ENCODE measurements at regions not wholly inside any gene's neighbourhood (a gene's known extent, or its start where the extent isn't known, plus 50 kb on each side); places are given as distances from the start of the nearest gene placed in this dataset.

DNA sequence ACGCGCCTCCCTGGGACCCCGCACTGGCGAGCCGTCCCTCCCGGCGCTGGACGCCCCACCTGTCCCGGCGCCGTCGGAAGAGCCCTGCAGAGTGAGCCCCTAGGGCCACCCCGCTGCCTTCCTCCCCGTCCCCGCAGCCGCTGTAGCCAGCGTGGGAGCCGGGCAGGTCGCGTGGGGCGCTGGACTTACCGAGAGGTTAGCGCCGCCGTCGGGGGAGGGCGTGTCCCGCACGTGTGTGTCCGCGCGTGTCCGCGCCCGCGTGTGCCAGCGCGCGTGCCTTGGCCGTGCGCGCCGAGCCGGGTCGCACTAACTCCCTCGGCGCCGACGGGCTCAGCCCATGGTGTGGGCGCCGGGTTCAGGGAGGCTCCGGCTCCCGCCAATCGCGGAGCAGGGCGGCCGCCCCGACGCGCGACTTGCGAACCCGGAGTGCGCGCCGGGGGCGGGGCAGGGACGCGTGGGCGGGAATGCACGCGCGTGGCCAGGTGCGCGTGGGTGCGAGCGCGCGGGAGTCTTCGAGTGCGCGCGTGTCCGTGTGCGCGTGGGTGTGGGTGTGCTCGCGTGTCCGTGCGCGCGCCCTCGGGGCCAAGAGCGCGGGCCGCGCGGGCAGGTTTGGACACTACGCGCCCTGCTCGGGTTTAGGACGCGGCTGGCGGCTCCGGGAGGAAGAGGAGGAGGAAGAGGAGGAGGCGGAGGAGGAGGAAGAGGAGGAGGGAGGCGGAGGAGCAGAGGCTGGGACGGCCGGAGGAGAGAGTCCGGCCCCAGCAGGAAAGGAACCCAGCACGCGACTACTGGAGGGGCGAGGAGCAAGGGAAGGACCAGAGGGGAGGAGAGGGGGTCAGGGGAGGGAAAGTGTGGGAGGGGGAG is 145.2 kb upstream of the ETS2 start:
- no peaks in the 10 kb centered on the region for H3K79me2 ChIP-seq (ENCODE audit: control insufficient read depth, insufficient read depth, low read length)
- peak in 1 of 2 donors; percentile 11 for DNase-seq (ENCODE audit: low read depth in 2 of 2)
- peak overlapping the region; percentile 17 to 38 (median 34) for H3K4me3 ChIP-seq (replicated peaks in 1 of 4; ENCODE audit: control extremely low read depth in 1 of 4, insufficient read depth in 1 of 4, low read depth in 3 of 4, low read length in 4 of 4)
- H3K4me2 ChIP-seq (ENCODE audit: extremely low read depth, insufficient read depth, low read length): peak overlapping the region; percentile 64
- H3K9ac ChIP-seq (ENCODE audit: insufficient read depth, low read length): no peak overlapping the region
- no peaks in the 10 kb centered on the region for H3K36me3 ChIP-seq (ENCODE audit: control insufficient read depth, insufficient read depth, low read length)
- H2AFZ ChIP-seq (ENCODE audit: low read length): no peak overlapping the region
- TF ChIP-seq, protein P1, sequence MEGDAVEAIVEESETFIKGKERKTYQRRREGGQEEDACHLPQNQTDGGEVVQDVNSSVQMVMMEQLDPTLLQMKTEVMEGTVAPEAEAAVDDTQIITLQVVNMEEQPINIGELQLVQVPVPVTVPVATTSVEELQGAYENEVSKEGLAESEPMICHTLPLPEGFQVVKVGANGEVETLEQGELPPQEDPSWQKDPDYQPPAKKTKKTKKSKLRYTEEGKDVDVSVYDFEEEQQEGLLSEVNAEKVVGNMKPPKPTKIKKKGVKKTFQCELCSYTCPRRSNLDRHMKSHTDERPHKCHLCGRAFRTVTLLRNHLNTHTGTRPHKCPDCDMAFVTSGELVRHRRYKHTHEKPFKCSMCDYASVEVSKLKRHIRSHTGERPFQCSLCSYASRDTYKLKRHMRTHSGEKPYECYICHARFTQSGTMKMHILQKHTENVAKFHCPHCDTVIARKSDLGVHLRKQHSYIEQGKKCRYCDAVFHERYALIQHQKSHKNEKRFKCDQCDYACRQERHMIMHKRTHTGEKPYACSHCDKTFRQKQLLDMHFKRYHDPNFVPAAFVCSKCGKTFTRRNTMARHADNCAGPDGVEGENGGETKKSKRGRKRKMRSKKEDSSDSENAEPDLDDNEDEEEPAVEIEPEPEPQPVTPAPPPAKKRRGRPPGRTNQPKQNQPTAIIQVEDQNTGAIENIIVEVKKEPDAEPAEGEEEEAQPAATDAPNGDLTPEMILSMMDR (conservative IDR thresholded peaks at IDR 0.05 in 1 of 2, IDR thresholded peaks at IDR 0.05 in 1 of 2; ENCODE audit: low read depth in 1 of 2, low read length in 2 of 2): no peak
- peak; percentile 74 for TF ChIP-seq EZH2 (IDR thresholded peaks at IDR 0.05; ENCODE audit: low read length, missing control alignments)
- no peaks in the 10 kb centered on the region for H4K20me1 ChIP-seq (ENCODE audit: control insufficient read depth, extremely low read depth, insufficient read depth, low read length)
- H3K9me3 ChIP-seq (ENCODE audit: control insufficient read depth, insufficient read depth, low read depth, low read length): no peaks in the 10 kb centered on the region
- peaks cover 5% of the 10 kb centered on the region for H3K4me1 ChIP-seq (ENCODE audit: control insufficient read depth, extremely low read depth, insufficient read depth, low read length)
- peaks cover 73% of the 10 kb centered on the region for H3K27me3 ChIP-seq (ENCODE audit: control insufficient read depth, insufficient read depth, low read length)
- H3K27ac ChIP-seq (ENCODE audit: insufficient read depth, low read length): no peak overlapping the region

DNA sequence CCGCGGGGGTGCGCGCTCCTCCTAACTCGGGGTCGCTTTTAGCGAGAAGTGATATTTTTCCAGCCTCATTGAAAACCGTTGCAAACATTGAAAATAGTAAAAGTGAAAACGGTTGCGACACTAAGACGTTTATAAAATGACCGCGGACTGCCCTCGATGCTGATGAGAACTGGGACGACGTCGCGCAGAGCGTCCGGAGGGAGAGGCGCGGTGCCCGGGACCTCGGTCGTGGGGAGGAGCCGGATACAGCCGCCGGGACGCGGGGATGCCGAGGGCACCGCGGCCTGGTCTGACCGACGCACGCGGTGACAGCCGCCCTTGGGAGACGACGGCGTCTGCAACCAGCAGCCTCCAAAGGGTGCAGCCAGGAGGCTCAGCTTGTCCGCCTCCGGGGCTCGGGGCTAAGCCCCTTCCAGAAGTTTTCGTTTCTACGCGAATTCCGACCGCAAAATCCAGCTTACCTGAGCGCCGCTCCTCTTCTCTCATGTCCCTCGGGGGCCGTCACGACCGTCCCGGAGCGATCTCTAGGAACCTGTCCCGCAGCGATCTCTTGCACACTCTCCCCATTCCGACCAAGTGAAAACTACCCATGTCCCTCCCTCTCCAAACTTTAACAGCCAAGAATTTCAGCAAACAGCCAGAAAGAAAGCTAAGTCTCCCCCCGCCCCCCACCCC is 144.4 kb upstream of the ETS2 start:
- peaks cover 72% of the 10 kb centered on the region for H3K27me3 ChIP-seq (ENCODE audit: control insufficient read depth, insufficient read depth, low read length)
- no peak overlapping the region for H2AFZ ChIP-seq (ENCODE audit: low read length)
- peaks cover 5% of the 10 kb centered on the region for H3K4me1 ChIP-seq (ENCODE audit: control insufficient read depth, extremely low read depth, insufficient read depth, low read length)
- no peak overlapping the region for H3K27ac ChIP-seq (ENCODE audit: insufficient read depth, low read length)
- peak; percentile 13 to 24 for DNase-seq (ENCODE audit: low read depth in 2 of 2)
- no peaks in the 10 kb centered on the region for H3K36me3 ChIP-seq (ENCODE audit: control insufficient read depth, insufficient read depth, low read length)
- H3K79me2 ChIP-seq (ENCODE audit: control insufficient read depth, insufficient read depth, low read length): no peaks in the 10 kb centered on the region
- H4K20me1 ChIP-seq (ENCODE audit: control insufficient read depth, extremely low read depth, insufficient read depth, low read length): no peaks in the 10 kb centered on the region
- H3K4me2 ChIP-seq (ENCODE audit: extremely low read depth, insufficient read depth, low read length): peak overlapping the region; percentile 64
- H3K9me3 ChIP-seq (ENCODE audit: control insufficient read depth, insufficient read depth, low read depth, low read length): no peaks in the 10 kb centered on the region
- TF ChIP-seq, protein P1 (conservative IDR thresholded peaks at IDR 0.05 in 1 of 2, IDR thresholded peaks at IDR 0.05 in 1 of 2; ENCODE audit: low read depth in 1 of 2, low read length in 2 of 2): no peak
- peak; percentile 80 for TF ChIP-seq EZH2 (IDR thresholded peaks at IDR 0.05; ENCODE audit: low read length, missing control alignments)
- peak overlapping the region; percentile 17 to 38 (median 34) for H3K4me3 ChIP-seq (replicated peaks in 1 of 4; ENCODE audit: control extremely low read depth in 1 of 4, insufficient read depth in 1 of 4, low read depth in 3 of 4, low read length in 4 of 4)
- H3K9ac ChIP-seq (ENCODE audit: insufficient read depth, low read length): no peak overlapping the region

DNA sequence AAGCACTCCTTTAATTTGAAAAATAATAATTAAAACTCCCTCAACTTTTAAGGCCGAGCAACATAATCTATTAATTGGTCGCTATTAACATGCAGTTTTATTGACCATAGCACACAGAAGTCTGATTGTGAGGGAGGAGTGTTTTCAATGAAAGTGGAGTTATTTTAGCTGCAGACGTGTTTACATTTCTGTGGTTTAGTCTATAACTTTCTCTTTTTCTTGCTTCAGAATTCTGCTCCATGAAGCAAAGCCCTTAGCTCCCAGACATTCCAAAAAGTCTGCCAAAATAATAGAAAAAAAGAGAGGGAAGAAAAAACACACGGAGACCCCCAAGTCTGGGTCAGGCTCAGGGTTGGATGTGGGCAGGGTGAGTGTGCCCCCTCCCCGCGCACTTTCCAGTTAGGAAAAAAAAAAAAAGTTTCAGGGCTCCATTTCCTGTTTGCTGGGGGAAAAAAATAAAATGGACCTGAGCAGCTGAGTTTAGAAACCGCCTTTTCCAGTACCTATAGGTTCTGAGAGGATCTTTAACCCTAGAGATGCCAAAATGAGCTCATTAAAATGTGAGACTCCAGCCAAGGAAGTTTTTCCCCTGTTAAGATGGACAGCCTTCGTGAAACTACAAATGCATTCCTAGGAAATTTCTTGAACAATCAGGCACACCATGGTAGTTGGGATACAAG is 143.7 kb upstream of the ETS2 start:
- H3K36me3 ChIP-seq (ENCODE audit: control insufficient read depth, insufficient read depth, low read length): no peaks in the 10 kb centered on the region
- H3K79me2 ChIP-seq (ENCODE audit: control insufficient read depth, insufficient read depth, low read length): no peaks in the 10 kb centered on the region
- H2AFZ ChIP-seq (ENCODE audit: low read length): no peak overlapping the region
- no peak overlapping the region for H3K9ac ChIP-seq (ENCODE audit: insufficient read depth, low read length)
- H4K20me1 ChIP-seq (ENCODE audit: control insufficient read depth, extremely low read depth, insufficient read depth, low read length): no peaks in the 10 kb centered on the region
- peak; percentile 74 to 80 for DNase-seq (ENCODE audit: low read depth in 2 of 2)
- H3K4me3 ChIP-seq (replicated peaks in 1 of 4; ENCODE audit: control extremely low read depth in 1 of 4, insufficient read depth in 1 of 4, low read depth in 3 of 4, low read length in 4 of 4): peak overlapping the region in 1 of 4 experiments; percentile 36
- H3K4me1 ChIP-seq (ENCODE audit: control insufficient read depth, extremely low read depth, insufficient read depth, low read length): peaks cover 5% of the 10 kb centered on the region
- H3K27me3 ChIP-seq (ENCODE audit: control insufficient read depth, insufficient read depth, low read length): peaks cover 66% of the 10 kb centered on the region
- TF ChIP-seq, protein P1 (conservative IDR thresholded peaks at IDR 0.05 in 1 of 2, IDR thresholded peaks at IDR 0.05 in 1 of 2; ENCODE audit: low read depth in 1 of 2, low read length in 2 of 2): no peak
- no peak for TF ChIP-seq EZH2 (IDR thresholded peaks at IDR 0.05; ENCODE audit: low read length, missing control alignments)
- no peaks in the 10 kb centered on the region for H3K9me3 ChIP-seq (ENCODE audit: control insufficient read depth, insufficient read depth, low read depth, low read length)
- H3K27ac ChIP-seq (ENCODE audit: insufficient read depth, low read length): no peak overlapping the region
- peak overlapping the region; percentile 64 for H3K4me2 ChIP-seq (ENCODE audit: extremely low read depth, insufficient read depth, low read length)

Measured in fibroblast of lung (primary cell).